ENCODE measurements at regions not wholly inside any gene's neighbourhood (a gene's known extent, or its start where the extent isn't known, plus 50 kb on each side); places are given as distances from the start of the nearest gene placed in this dataset.

DNA sequence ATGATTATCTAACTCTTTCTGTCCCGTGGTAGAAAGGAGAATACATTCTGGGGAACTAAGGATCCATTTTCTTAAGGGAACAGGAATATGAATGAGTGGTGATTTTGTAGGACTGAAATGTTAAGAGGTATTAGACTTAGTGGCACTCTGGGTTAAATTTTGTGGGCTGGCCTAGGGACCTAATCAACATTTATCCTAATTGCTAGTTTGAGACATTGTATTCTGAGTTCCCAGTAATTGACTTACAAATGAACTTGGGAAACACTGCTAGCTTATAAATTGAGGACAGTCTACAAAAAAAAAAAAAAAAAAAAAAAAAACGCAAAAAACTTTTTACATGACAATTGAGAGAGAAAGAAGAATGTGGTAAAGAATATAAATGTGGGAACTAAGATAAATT is 136.6 kb upstream of the ZP4 start (continued):
- TF ChIP-seq ZNF367 (CRISPR knock-in tag; IDR thresholded peaks at IDR 0.05; ENCODE audit: borderline replicate concordance): no peak

DNA sequence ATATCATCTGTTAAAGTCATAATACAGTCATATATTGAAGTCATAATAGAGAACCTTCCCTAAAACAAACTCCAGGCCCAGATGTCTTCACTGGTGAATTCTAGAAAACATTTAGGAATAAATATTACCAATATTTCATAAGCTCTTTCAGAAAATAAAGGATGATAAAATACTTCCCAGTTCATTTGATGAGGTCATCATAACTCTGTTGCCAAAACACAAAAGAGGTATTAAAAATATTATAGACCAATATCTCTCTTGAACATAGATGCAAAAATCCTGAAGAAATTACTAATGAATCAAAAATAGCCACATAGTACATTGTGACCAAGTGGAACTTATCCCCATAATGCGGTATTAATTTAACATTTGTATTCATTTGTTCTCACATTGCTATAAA is 132.4 kb upstream of the ZP4 start:
- FAIRE-seq (no peak), DNase-seq (ENCODE audit: low spot score) (no peak), ATAC-seq (no peak)
- WGBS (ENCODE audit: low lambda C conversion rate): 7% methylated on average over 1 of the region's 1 CpG
- Histone ChIP-seq H3K4me1 (ENCODE audit: insufficient read depth, low read length) (no peaks in the 10 kb centered on the region), H3K79me2 (ENCODE audit: insufficient read depth, low read length) (no peaks in the 10 kb centered on the region), H3K4me3 (replicated peaks in 1 of 3; ENCODE audit: insufficient read depth in 1 of 3, low read depth in 2 of 3, low read length in 3 of 3) (no peak overlapping the region), H3K27me3 (ENCODE audit: control insufficient read depth in 1 of 2, insufficient read depth in 2 of 2, low read length in 2 of 2) (no peaks in the 10 kb centered on the region), H3K9me3 (ENCODE audit: low read length) (peaks cover 90% of the 10 kb centered on the region), H2AFZ (ENCODE audit: low read length) (no peak overlapping the region), H3K9ac (ENCODE audit: insufficient read depth, low read depth, low read length) (no peak overlapping the region), H3K4me2 (ENCODE audit: low read depth, low read length) (no peak overlapping the region), H4K20me1 (ENCODE audit: insufficient read depth, low read length) (no peaks in the 10 kb centered on the region), H3K36me3 (replicated peaks in 1 of 2; ENCODE audit: control insufficient read depth in 1 of 2, insufficient read depth in 2 of 2, low read length in 2 of 2) (no peaks in the 10 kb centered on the region), H3K27ac (ENCODE audit: extremely low read length, insufficient read depth, low read length) (no peak overlapping the region)
- intact Hi-C loops (cut with micrococcal nuclease; ENCODE audit: unreplicated experiment) (no loop called here), in situ Hi-C loops (cut with HindIII; ENCODE audit: extremely low pct_ligation_motif_present, low pct_unique_long_range_greater_than_20kb) (no loop called here)
- no TSS peak for BruUV-seq (replicated peaks)
- TF ChIP-seq ATF7 (IDR thresholded peaks at IDR 0.05) (peak; percentile 74), ATF7 (CRISPR knock-in tag; IDR thresholded peaks at IDR 0.05) (no peak), EP300 (IDR thresholded peaks at IDR 0.05; ENCODE audit: low read depth in 2 of 2, low read length in 2 of 2) (no peak), EP300 (CRISPR knock-in tag; IDR thresholded peaks at IDR 0.05; ENCODE audit: borderline replicate concordance) (no peak)
- ChIA-PET POLR2A (no interaction called here), CTCF (ENCODE audit: low intra/inter-chr PET ratio, low total read pairs) (no interaction called here)

- Histone ChIP-seq H4K20me1 (ENCODE audit: insufficient read depth, low read length) (no peaks in the 10 kb centered on the region), H3K4me1 (ENCODE audit: insufficient read depth, low read length) (no peaks in the 10 kb centered on the region), H2AFZ (ENCODE audit: low read length) (no peak overlapping the region), H3K4me2 (ENCODE audit: low read depth, low read length) (no peak overlapping the region), H3K27ac (ENCODE audit: extremely low read length, insufficient read depth, low read length) (no peak overlapping the region), H3K9me3 (ENCODE audit: low read length) (peaks cover 90% of the 10 kb centered on the region), H3K4me3 (replicated peaks in 1 of 3; ENCODE audit: insufficient read depth in 1 of 3, low read depth in 2 of 3, low read length in 3 of 3) (no peak overlapping the region), H3K27me3 (ENCODE audit: control insufficient read depth in 1 of 2, insufficient read depth in 2 of 2, low read length in 2 of 2) (no peaks in the 10 kb centered on the region), H3K9ac (ENCODE audit: insufficient read depth, low read depth, low read length) (no peak overlapping the region), H3K79me2 (ENCODE audit: insufficient read depth, low read length) (no peaks in the 10 kb centered on the region), H3K36me3 (replicated peaks in 1 of 2; ENCODE audit: control insufficient read depth in 1 of 2, insufficient read depth in 2 of 2, low read length in 2 of 2) (no peaks in the 10 kb centered on the region)
- DNase-seq (ENCODE audit: low spot score) (no peak), FAIRE-seq (no peak), ATAC-seq (no peak)
- TF ChIP-seq HDAC1 (CRISPR knock-in tag; IDR thresholded peaks at IDR 0.05): no peak
- in situ Hi-C loops (cut with HindIII; ENCODE audit: extremely low pct_ligation_motif_present, low pct_unique_long_range_greater_than_20kb) (no loop called here), intact Hi-C loops (cut with micrococcal nuclease; ENCODE audit: unreplicated experiment) (no loop called here)
- 1% methylated on average over 2 of the region's 2 CpGs for WGBS (ENCODE audit: low lambda C conversion rate)
- BruUV-seq (replicated peaks): no TSS peak
- POLR2A ChIA-PET: no interaction called here
- CTCF ChIA-PET (ENCODE audit: low intra/inter-chr PET ratio, low total read pairs): no interaction called here
These were observed 127.5 kb upstream of the ZP4 start for GRCh38 chr1:238018214-238018613.
